Aorta (tissue), 5 donors: ENCODE measurements at regions not wholly inside any gene's neighbourhood (a gene's known extent, or its start where the extent isn't known, plus 50 kb on each side); places are given as distances from the start of the nearest gene placed in this dataset.

Source experiments
- ATAC-seq: fragments of 200-7000 bp; cut with Tn5 transposase; one replicate; pipeline ENCODE4 v1.9.1; 2022; ENCODE audit warnings: moderate library complexity; ENCODE audit not compliant: low FRiP score
- DNase-seq, 2 donors: peaks; one replicate each; pipeline ENCODE4 v3.0.0-alpha.2; 2020
- H3K27ac ChIP-seq, 2 donors: one replicate each; pipeline ENCODE4 v1.5.1; 2013; ENCODE audit warnings: low read length in 2 of 2, mild to moderate bottlenecking in 2 of 2, moderate library complexity in 2 of 2, control low read depth in 1 of 2, inconsistent platforms in 1 of 2, low read depth in 1 of 2
- H3K27me3 ChIP-seq, 2 donors: one replicate each; pipeline ENCODE4 v1.6.1; 2013; ENCODE audit warnings: control low read depth in 1 of 2, low read length in 1 of 2, mild to moderate bottlenecking in 1 of 2, moderate library complexity in 1 of 2; ENCODE audit not compliant: insufficient read depth in 2 of 2, control insufficient read depth in 1 of 2
- H3K36me3 ChIP-seq, 2 donors: one replicate each; pipeline ENCODE4 v1.6.1; 2013; ENCODE audit warnings: control low read depth in 1 of 2, low read length in 1 of 2, mild to moderate bottlenecking in 1 of 2; ENCODE audit not compliant: insufficient read depth in 2 of 2, control insufficient read depth in 1 of 2
- H3K4me1 ChIP-seq, 2 donors: one replicate each; pipeline ENCODE4 v1.6.1; 2013; ENCODE audit warnings: low read length in 2 of 2, control low read depth in 1 of 2, mild to moderate bottlenecking in 1 of 2, moderate library complexity in 1 of 2; ENCODE audit not compliant: insufficient read depth in 2 of 2, control insufficient read depth in 1 of 2
- H3K4me3 ChIP-seq, 2 donors: one replicate each; pipeline ENCODE4 v1.5.1; 2013; ENCODE audit warnings: low read length in 2 of 2, control low read depth in 1 of 2, mild to moderate bottlenecking in 1 of 2
- H3K9me3 ChIP-seq: one replicate; pipeline ENCODE4 v1.6.1; 2013; ENCODE audit warnings: mild to moderate bottlenecking, low read length; ENCODE audit not compliant: control insufficient read depth
- WGBS, 2 donors: extraction: QIAGEN DNeasy Blood & Tissue Kit; methylation state at CpG; one replicate each; pipeline ENCODE4 v1.1.7; 2013; 5-methylcytosine and 5-hydroxymethylcytosine counted together
- intact Hi-C, 2 donors: fragments of 100-400 bp; cut with DNase I; formaldehyde crosslinking; loops; one replicate each; pipeline versions ENCODE4 v1.14.2 to v1.15.0; 2022
- donor health status: healthy with polysubstance abuse.
- donor health status: Bipolar disorder and iron deficiency.
- donor health status: DM: no; HTN: no; CAD: no.
- donor health status: DM: no; HTN: no; CAD: no.
- donor health status: DM: yes; HTN: yes; CAD: no.

DNA sequence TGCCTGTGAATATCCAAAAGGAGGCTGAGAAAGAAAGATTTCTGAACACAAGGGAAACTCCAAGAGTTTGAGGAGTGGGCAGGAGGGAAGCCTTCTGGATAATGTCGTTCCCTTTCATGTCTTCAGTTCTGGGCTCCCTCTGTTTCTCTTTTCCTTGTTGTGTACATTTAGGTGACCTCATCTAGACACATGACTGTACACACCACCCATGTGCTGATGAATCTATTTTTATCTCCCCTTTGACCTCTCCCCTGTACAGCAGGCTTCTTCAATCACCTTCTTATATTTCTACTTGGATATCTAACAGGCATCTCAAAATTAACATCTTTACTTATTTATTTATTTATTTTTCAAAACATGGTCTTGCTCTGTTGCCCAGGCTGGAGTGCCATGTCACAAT lies 363.1 kb downstream of the GATA3 start:
- no peaks in the 10 kb centered on the region for H3K4me1 ChIP-seq
- H3K27ac ChIP-seq: no peak overlapping the region
- no peak overlapping the region for H3K4me3 ChIP-seq
- H3K36me3 ChIP-seq: no peaks in the 10 kb centered on the region
- intact Hi-C loops: no loop called here
- WGBS, 2 donors: 68 to 69% methylated on average over 1 of the region's 1 CpG
- H3K27me3 ChIP-seq: no peaks in the 10 kb centered on the region
- no peak for ATAC-seq
- H3K9me3 ChIP-seq: no peaks in the 10 kb centered on the region
- no peak for DNase-seq

GRCh38 chr10:8418631-8419030 lies 364.1 kb downstream of the GATA3 start:
- H3K27ac ChIP-seq: no peak overlapping the region
- 75 to 88% methylated on average over 4 of the region's 4 CpGs for WGBS, 2 donors

DNA sequence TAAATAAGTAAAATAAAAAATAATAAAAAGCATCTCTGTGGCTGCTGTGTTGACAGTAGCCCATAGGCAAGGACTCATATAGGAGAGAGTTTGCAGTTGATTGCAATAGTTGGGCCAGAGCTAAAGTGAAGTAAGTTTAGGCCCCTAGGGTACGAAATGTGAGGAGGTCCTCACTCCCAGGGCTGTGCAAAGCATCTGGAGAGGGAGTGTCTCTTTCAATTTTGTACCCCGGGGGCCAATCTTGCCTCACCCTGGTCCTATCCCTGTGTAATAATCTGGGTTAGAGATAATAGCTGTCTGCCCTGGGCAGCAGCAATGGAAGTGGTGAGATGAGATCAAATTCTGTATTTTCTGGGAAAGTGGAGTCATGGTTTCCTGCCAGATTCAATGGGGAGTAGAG lies 365.7 kb downstream of the GATA3 start:
- WGBS, 2 donors: 83 to 92% methylated on average over 2 of the region's 2 CpGs
- Histone ChIP-seq H3K9me3 (no peaks in the 10 kb centered on the region), H3K4me1 (no peaks in the 10 kb centered on the region), H3K27me3 (no peaks in the 10 kb centered on the region), H3K27ac (no peak overlapping the region), H3K4me3 (no peak overlapping the region), H3K36me3 (no peaks in the 10 kb centered on the region)
- intact Hi-C loops: no loop called here
- no peak for ATAC-seq
- DNase-seq: no peak

More at GRCh38 chr10:8418631-8419030, 364.1 kb downstream of the GATA3 start:
- DNase-seq: no peak
- intact Hi-C loops: no loop called here
- no peak overlapping the region for H3K4me3 ChIP-seq
- H3K9me3 ChIP-seq: no peaks in the 10 kb centered on the region
- no peaks in the 10 kb centered on the region for H3K4me1 ChIP-seq
- H3K36me3 ChIP-seq: no peaks in the 10 kb centered on the region
- ATAC-seq: no peak
- H3K27me3 ChIP-seq: no peaks in the 10 kb centered on the region

DNA sequence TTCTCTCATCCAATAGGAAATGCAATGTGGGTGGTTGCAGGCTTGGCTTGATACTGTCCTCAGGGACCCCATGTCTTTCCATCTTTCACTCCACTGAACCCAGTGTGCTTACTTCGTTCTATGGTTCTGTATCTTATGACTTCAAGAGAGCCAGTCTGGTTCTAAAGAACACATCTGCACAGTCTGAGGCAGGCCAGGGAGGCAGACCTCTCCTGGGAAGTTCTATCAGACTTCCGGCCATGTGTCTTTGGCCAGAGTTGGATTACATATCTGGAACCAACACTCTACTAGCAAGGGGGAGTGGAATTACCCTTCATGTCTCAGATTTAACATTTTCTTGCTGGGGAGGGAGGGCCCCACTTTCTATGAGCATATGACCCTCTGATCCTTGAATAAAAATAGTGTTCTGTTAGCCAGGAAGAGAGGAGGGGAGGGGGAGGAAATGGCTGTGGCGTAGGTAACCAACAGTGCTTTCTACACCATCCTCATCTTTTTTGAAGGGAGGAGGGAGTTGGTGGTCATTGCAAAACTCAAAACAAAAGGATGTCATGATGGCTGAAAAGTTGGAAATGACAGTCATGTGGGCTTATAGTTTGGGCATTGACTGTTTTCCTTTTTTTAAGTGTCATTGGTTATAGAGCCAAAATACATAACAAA lies 370.2 kb downstream of the GATA3 start:
- DNase-seq (no peak), ATAC-seq (no peak)
- WGBS, 2 donors: 57 to 66% methylated on average over 3 of the region's 3 CpGs
- intact Hi-C loops: no loop called here
- Histone ChIP-seq H3K36me3 (no peaks in the 10 kb centered on the region), H3K27ac (no peak overlapping the region), H3K27me3 (no peaks in the 10 kb centered on the region), H3K4me1 (no peaks in the 10 kb centered on the region), H3K9me3 (peaks cover 1% of the 10 kb centered on the region), H3K4me3 (no peak overlapping the region)

DNA sequence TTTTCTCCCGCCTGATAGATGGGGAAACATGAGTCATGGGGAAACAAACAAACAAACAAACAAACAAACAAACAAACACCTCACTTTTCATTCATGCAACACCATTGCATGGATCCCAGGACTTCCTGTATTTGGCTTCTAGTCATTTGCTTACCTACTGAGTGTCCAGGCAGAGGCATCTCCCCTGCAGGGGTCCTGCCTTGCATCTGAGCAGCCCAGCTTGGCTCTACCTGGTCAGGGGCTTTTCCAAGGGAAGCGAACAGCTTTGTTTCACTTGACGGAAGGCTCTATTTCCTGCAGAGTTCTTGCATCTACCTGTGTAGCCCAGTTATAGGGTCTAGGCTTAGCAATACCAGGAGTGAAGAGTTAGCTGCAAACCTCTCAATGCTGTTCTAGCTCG lies 374.2 kb downstream of the GATA3 start:
- 76 to 83% methylated on average over 4 of the region's 4 CpGs for WGBS, 2 donors
- Histone ChIP-seq H3K9me3 (peaks cover 1% of the 10 kb centered on the region), H3K36me3 (no peaks in the 10 kb centered on the region), H3K4me1 (no peaks in the 10 kb centered on the region), H3K27me3 (no peaks in the 10 kb centered on the region), H3K4me3 (no peak overlapping the region), H3K27ac (no peak overlapping the region)
- ATAC-seq (no peak), DNase-seq (no peak)
- intact Hi-C loops: no loop called here

- no peak overlapping the region for H3K4me3 ChIP-seq
- no peak for ATAC-seq
- H3K27me3 ChIP-seq: no peaks in the 10 kb centered on the region
- intact Hi-C loops: no loop called here
- H3K4me1 ChIP-seq: no peaks in the 10 kb centered on the region
- no peak for DNase-seq
- H3K27ac ChIP-seq: no peak overlapping the region
- peaks cover 4% of the 10 kb centered on the region for H3K9me3 ChIP-seq
- no peaks in the 10 kb centered on the region for H3K36me3 ChIP-seq
- WGBS, 2 donors: 67 to 70% methylated on average over 3 of the region's 3 CpGs
These were observed 375.8 kb downstream of the GATA3 start for GRCh38 chr10:8430321-8430720.

GRCh38 chr10:8431511-8431910 lies 377.0 kb downstream of the GATA3 start:
- DNase-seq (no peak), ATAC-seq (no peak)
- intact Hi-C loops: no loop called here
- Histone ChIP-seq H3K4me1 (no peaks in the 10 kb centered on the region), H3K9me3 (peaks cover 4% of the 10 kb centered on the region), H3K27me3 (no peaks in the 10 kb centered on the region), H3K36me3 (no peaks in the 10 kb centered on the region), H3K4me3 (no peak overlapping the region), H3K27ac (no peak overlapping the region)
- 13 to 25% methylated on average over 1 of the region's 1 CpG for whole genome bisulfite sequencing, 2 donors

- Histone ChIP-seq H3K9me3 (peaks cover 3% of the 10 kb centered on the region), H3K36me3 (no peaks in the 10 kb centered on the region), H3K27me3 (peaks cover 0 to 1% of the 10 kb centered on the region in 2 donors), H3K27ac (no peak overlapping the region), H3K4me3 (no peak overlapping the region), H3K4me1 (no peaks in the 10 kb centered on the region)
- DNase-seq: no peak
- intact Hi-C loops: no loop called here
- no peak for ATAC-seq
- 84 to 85% methylated on average over 10 of the region's 10 CpGs for WGBS, 2 donors
These were observed 380.9 kb downstream of the GATA3 start for GRCh38 chr10:8435186-8436055.

DNA sequence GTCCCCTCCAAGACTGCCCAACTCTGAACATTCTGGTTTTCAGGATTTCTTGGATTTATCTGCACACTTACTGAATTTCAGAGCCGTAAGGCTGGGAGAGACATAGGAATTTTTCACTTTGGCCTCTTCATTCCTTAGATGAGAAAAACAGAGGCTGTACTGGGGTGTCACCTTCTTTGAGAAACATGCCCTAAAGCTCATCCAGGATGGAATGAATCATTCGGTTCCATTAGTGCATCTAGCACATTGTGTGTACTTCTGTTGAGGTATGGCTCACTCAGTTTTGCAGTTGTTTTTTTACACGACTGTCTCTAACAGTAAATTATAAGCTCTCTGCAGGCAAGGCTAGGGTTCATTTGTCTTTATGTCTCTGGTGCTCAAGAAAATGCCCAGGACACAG lies 383.4 kb downstream of the GATA3 start:
- H3K27me3 ChIP-seq: peaks cover 0 to 1% of the 10 kb centered on the region in 2 donors
- H3K4me3 ChIP-seq: no peak overlapping the region
- H3K9me3 ChIP-seq: peaks cover 3% of the 10 kb centered on the region
- no peaks in the 10 kb centered on the region for H3K4me1 ChIP-seq
- 87 to 88% methylated on average over 3 of the region's 3 CpGs for WGBS, 2 donors
- no peak for DNase-seq
- H3K36me3 ChIP-seq: no peaks in the 10 kb centered on the region
- ATAC-seq: no peak
- no peak overlapping the region for H3K27ac ChIP-seq
- intact Hi-C loops: no loop called here
